22Rv1 (cell line): ENCODE measurements at regions not wholly inside any gene's neighbourhood (a gene's known extent, or its start where the extent isn't known, plus 50 kb on each side); places are given as distances from the start of the nearest gene placed in this dataset.

ENCODE experiments used
- CTCF ChIP-seq: fragments of 450-650 bp; IDR thresholded peaks from 2 replicates; pipeline ENCODE4 v1.5.1; 2017; ENCODE audit warnings: mild to moderate bottlenecking
- ZFX ChIP-seq: fragments of 450-650 bp; IDR thresholded peaks from 2 replicates; pipeline ENCODE4 v1.6.1; 2017; ENCODE audit warnings: antibody characterized with exemption, borderline replicate concordance

GRCh38 chr22:22178355-22178965 lies 66.1 kb upstream of the VPREB1 start:
- TF ChIP-seq CTCF (no peak), ZFX (no peak)
